GM12864 (cell line): ENCODE measurements at regions not wholly inside any gene's neighbourhood (a gene's known extent, or its start where the extent isn't known, plus 50 kb on each side); places are given as distances from the start of the nearest gene placed in this dataset.

Source experiments
- DNase-seq: peaks from one replicate; pipeline ENCODE4 v3.0.0-alpha.2; 2011; ENCODE audit warnings: low read depth
- H3K4me3 ChIP-seq: 2 replicates; pipeline ENCODE4 v1.5.1; 2011; ENCODE audit warnings: mild to moderate bottlenecking, low read depth, low read length, control low read depth
- CTCF ChIP-seq: IDR thresholded peaks from 2 replicates; pipeline ENCODE4 v1.5.1; 2011; ENCODE audit warnings: low read depth, mild to moderate bottlenecking, moderate library complexity, low read length, control low read depth, inconsistent platforms; ENCODE audit errors: missing control alignments

DNA sequence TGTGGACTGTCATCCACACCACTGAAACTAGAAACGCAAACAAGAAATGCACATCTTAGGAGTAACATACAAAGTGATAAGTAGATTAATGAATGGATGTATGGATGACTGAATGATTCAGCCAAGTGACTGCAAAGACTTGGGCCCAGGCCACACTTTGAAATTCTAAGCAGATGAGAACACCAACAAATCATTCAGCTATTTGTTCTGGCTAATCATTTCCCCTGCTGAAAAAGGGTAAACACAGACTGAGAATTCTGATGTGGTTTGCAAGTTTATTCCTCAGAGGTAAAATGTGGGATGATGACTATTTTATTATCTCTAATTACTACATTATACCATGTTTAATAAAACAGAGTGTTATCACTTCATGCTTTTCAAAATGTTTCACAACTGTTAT is 163.2 kb upstream of the ADAMTS16 start:
- TF ChIP-seq CTCF, result no peak
- H3K4me3 ChIP-seq, result no peak overlapping the region
- DNase-seq, result no peak

GRCh38 chr5:4977416-4978110 is 162.6 kb upstream of the ADAMTS16 start:
- DNase-seq, result no peak
- no peak overlapping the region for H3K4me3 ChIP-seq
- TF ChIP-seq CTCF, result no peak

DNA sequence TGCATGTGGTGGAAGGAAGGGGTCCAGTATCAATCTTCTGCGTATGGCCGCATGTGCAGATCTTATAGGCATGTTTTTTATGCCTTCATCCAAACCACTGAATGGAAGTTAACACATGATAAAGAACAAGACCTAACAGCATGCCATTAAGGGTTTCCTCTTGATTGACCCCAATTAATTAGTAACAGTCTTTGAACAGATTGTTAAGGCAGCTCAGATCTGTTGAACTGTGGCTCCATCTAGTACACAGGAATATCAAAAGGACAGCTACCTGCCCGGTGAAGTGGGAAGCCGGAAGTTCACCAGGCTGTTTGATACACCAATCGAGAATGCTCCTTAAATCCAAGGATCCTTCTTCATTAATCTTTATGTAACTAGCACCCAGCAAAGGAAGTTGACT is 159.9 kb upstream of the ADAMTS16 start:
- no peak for DNase-seq
- H3K4me3 ChIP-seq, result no peak overlapping the region
- no peak for TF ChIP-seq CTCF

- no peak overlapping the region for H3K4me3 ChIP-seq
- no peak for DNase-seq
- no peak for TF ChIP-seq CTCF
These were observed 158.5 kb upstream of the ADAMTS16 start for GRCh38 chr5:4981608-4982007.

DNA sequence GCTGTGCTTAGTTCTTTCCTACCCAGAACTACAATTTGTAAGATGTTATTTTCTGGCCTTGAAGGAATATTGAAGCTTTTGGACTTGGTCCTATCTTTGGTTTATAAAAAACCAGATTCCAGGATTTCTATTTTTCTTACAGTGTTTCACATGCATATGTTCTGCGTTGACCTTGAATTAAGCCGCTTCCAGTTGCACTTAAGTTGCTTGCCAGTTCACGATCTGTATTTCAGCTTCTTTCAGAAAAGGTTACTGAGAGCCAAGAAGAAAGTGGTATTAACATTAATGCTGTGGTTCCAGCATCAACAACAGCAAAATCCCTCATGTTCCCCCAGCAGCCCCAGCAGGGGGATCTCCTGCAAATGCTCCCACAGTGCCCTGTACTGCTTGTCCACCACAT is 156.4 kb upstream of the ADAMTS16 start:
- DNase-seq, result no peak
- no peak overlapping the region for H3K4me3 ChIP-seq
- TF ChIP-seq CTCF, result no peak

GRCh38 chr5:4984461-4984860 is 155.7 kb upstream of the ADAMTS16 start:
- no peak for TF ChIP-seq CTCF
- H3K4me3 ChIP-seq, result no peak overlapping the region

DNA sequence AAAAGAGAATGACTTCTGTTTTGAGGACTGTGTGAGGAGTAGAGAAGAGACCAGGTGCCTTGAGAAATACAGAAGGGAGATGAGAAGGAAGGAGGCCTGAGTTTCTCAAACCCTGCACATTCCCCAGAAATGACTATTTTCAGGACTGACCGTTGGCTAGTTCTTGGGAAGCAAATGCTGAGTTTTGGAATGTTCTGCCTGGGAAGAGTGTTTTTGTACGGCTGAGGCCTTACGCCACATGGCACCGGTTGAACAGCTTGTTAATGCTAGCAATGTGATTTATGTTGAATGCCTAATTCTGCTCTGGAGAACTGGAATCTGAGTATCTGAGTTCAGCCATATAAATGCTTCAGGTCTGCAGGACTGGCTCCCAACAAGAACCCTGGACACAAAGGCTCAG is 152.7 kb upstream of the ADAMTS16 start:
- no peak for TF ChIP-seq CTCF
- no peak for DNase-seq
- no peak overlapping the region for H3K4me3 ChIP-seq

More at GRCh38 chr5:4984461-4984860, 155.7 kb upstream of the ADAMTS16 start:
- no peak for DNase-seq
